Left hindlimb (tissue), 1 donor: ENCODE measurements at regions not wholly inside any gene's neighbourhood (a gene's known extent, or its start where the extent isn't known, plus 50 kb on each side); places are given as distances from the start of the nearest gene placed in this dataset.

Experiments used
- DNase-seq: peaks from one replicate; pipeline ENCODE4 v3.0.0-alpha.2; 2018

- DNase-seq: no peak
These were observed 50.3 kb upstream of the CXCL12 start for GRCh38 chr10:44435196-44435595.

GRCh38 chr10:44436240-44436639, 51.3 kb upstream of the CXCL12 start:
- no peak for DNase-seq

GRCh38 chr10:44437840-44438511, 53.1 kb upstream of the CXCL12 start:
- DNase-seq: no peak

- no peak for DNase-seq
These were observed 54.5 kb upstream of the CXCL12 start for GRCh38 chr10:44439239-44439957.

- DNase-seq: no peak
These were observed 55.0 kb upstream of the CXCL12 start for GRCh38 chr10:44439958-44440244.

- no peak for DNase-seq
These were observed 72.4 kb upstream of the CXCL12 start for GRCh38 chr10:44457259-44457658.

GRCh38 chr10:44458671-44459413, 73.9 kb upstream of the CXCL12 start:
- no peak for DNase-seq

- no peak for DNase-seq
These were observed 74.8 kb upstream of the CXCL12 start for GRCh38 chr10:44459671-44460070.

- no peak for DNase-seq
These were observed 75.5 kb upstream of the CXCL12 start for GRCh38 chr10:44460416-44460815.

- no peak for DNase-seq
These were observed 77.5 kb upstream of the CXCL12 start for GRCh38 chr10:44462338-44462914.

GRCh38 chr10:44463511-44464121, 78.7 kb upstream of the CXCL12 start:
- no peak for DNase-seq

GRCh38 chr10:44464503-44464902, 79.6 kb upstream of the CXCL12 start:
- DNase-seq: no peak

GRCh38 chr10:44465401-44466115, 80.7 kb upstream of the CXCL12 start:
- DNase-seq: no peak

GRCh38 chr10:44466236-44466635, 81.3 kb upstream of the CXCL12 start:
- no peak for DNase-seq

- no peak for DNase-seq
These were observed 82.2 kb upstream of the CXCL12 start for GRCh38 chr10:44467090-44467489.

- DNase-seq: no peak
These were observed 83.0 kb upstream of the CXCL12 start for GRCh38 chr10:44467900-44468299.

GRCh38 chr10:44468525-44468924, 83.6 kb upstream of the CXCL12 start:
- no peak for DNase-seq

- no peak for DNase-seq
These were observed 84.1 kb upstream of the CXCL12 start for GRCh38 chr10:44468965-44469364.

- no peak for DNase-seq
These were observed 85.9 kb upstream of the CXCL12 start for GRCh38 chr10:44470784-44471183.

- DNase-seq: no peak
These were observed 86.5 kb upstream of the CXCL12 start for GRCh38 chr10:44471410-44471809.

- DNase-seq: no peak
These were observed 88.2 kb upstream of the CXCL12 start for GRCh38 chr10:44473146-44473545.

- DNase-seq: no peak
These were observed 91.6 kb upstream of the CXCL12 start for GRCh38 chr10:44476409-44477045.
